SW480 (cell line): ENCODE measurements at regions not wholly inside any gene's neighbourhood (a gene's known extent, or its start where the extent isn't known, plus 50 kb on each side); places are given as distances from the start of the nearest gene placed in this dataset.
"Not testable (repeated sequence)": the region's sequence is repeated elsewhere in the genome, so short reads cannot be mapped to it uniquely, and the experiment has no call there.

Source experiments
- DNase-seq: peaks from one replicate; pipeline ENCODE4 v3.0.0-alpha.2; 2016; ENCODE audit warnings: low spot score

DNA sequence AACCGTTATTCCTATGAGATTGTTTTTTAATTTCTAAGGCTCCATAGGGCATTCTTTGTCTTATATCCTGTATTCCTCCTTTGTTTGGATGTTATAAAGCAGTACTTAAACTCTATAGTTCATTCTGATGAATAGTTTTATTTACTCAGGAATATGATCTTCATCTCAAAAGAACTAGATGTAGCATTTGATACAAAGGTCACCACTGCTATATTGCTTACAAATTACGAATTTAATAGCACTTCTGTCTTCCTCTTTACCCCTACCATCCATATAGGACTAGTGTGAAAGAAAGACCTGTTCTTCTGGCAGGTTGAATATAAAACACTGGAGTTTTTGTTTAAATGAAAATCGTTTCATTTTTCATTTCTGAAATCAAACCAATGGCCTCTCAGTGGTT is 468.1 kb upstream of the CXADR start:
- no peak for DNase-seq

DNA sequence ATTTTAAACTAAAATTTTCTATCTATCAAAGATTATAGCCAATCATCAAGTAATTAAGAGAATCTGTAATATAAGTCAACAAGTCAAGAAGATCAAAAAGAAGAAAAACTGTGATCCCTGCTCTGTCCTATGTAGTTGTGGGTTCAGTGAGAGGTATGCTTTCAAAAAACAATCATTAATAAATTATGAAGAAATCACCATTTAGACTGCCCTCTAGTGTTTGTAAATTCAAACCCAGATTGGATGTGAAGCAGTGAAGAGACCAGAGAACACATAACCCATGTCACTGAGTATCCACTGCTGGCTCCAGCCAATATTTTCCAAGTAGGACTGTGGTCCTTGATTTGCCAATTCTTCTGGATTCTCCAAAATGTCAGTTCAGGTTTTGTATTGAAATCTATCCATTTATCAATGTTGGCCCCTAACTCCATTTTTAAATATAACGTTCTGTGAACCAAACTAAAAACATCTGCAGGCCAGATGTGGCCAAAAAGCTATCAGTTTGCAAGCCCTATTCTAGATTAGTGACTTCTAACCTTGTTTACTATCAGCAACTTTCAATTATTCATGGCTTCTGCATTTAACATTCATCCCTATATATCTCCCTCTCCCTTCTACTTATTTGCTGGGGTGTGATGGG is 467.5 kb upstream of the CXADR start:
- peak; percentile 49 for DNase-seq

DNA sequence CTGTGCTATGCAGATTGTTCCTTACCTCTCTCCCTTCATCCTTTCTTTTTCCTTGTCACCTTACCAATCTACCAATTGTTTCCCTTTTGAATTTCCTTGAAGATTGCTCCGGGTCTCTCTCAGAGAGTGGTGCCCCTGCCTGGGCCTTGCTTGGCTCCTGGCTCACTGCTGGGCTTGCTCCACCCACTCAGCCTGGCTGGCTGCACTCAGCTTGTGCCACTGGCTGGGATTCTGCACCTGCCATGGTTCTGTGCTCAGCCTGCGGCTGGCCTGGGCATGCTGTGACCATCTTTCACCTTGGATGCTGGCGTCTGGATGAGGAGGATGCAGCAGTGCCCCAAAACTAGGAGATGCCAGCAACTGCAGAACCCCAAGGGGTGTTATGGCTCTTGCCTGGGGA is 463.9 kb upstream of the CXADR start:
- no peak for DNase-seq

DNA sequence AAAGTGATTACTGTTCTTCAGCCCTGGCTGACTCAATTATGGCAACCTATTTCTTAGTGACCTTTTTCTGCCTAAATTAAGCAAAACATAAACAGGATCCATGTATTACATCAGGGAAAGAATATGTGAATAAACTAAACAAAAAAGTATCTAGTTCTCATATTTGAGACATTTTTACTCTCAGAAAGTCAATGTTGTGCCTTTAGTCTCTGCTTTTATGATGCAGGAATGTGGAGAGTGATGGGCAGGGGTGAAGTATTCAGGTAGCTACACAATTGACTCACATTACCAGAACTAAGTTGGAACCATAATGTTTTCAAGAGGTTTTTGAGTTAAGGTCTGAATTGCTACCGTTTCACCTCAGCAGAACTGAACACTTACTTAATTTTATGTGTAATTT is 462.7 kb upstream of the CXADR start:
- no peak for DNase-seq

DNA sequence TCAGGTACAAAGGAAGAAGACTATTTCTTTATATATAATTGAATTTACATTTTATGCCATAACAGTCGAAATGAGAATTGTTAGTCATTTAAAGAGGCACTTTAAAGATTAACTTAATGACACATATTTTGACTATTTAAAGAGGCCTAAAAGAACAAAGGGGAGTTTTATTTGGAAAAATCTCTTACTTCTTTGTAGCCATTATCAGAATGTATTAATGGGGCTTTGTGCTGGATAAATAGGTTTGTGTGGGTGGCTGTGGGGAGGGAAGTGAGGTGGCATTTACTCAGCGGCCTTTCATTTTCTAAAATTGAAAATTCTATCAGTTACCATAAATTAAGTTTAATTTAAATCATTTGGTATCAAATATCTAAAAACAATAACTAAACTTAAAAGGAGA is 462.2 kb upstream of the CXADR start:
- DNase-seq: no peak

DNA sequence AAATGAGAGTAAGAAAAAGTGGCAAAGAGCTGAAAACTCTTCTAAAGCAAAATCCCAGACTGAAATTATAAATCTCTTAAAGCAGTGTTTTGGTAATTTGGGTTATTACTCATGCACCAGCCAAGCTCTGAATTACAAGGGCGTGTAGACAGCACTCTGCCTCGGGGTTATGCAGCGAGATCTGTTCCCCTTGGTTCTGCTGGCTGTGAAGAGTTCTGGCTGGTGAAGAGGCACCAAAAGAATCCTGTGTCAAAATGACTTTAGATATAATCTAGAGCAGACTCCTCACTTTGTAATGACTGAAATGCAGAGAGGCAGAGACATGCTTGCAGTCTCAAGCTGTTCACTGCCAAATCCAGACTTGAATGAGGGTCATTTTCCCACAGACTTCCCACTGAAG is 461.8 kb upstream of the CXADR start:
- no peak for DNase-seq

DNA sequence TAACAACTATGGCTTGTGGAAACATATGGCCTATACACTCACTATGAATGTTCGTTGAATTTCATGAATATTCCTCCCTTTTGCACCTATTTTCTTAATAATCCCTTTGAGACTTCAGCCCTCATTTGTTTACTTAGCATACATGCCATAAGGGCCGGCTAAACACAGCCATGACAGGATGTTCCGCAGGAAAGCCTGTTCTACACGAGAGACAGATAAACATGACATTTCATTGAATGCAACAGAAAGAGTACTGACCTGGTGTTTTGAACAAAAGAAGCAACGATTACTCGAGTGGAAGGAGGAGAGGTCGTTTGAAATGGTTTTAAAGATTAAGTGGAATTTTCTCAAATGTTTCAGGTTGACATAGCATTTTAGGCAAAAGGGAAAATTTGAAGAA is 459.5 kb upstream of the CXADR start:
- no peak for DNase-seq

DNA sequence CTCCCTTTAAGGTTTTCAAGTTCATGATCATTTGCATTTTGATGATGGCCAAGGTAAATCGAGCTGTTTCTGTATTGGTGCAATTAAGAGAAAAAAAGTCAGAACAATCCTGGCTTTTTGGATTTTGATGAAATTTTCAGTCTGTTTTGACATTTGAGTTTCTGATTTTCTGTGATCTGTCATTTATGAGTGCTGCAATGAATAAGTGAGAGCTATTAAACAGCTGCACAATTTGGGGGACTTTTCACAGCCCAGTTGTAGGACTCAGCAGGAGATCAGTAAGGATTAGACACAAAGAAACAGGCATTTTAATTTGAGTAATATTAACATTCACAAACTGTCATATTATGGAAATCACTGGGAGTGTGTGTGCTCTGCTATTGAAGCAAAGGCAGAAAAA is 452.9 kb upstream of the CXADR start:
- no peak for DNase-seq

DNA sequence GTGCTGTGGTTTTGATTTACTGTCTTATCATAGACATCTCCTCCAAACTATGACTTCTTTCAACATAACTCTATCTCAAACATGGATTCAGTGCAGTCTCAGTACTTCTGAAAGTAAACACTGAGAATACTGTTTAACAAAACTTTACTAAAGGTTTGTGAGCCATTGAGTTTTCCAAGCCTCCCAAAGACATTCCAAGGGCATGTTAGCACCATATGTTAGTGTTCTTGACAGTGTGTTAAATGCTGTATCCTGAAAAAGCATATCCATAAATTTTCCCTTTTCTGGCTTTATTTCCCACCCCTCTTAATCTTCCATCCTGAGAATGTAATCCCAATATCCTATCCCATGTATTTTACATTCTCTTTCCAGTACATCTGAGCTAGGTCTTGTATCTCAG is 446.8 kb upstream of the CXADR start:
- no peak for DNase-seq

DNA sequence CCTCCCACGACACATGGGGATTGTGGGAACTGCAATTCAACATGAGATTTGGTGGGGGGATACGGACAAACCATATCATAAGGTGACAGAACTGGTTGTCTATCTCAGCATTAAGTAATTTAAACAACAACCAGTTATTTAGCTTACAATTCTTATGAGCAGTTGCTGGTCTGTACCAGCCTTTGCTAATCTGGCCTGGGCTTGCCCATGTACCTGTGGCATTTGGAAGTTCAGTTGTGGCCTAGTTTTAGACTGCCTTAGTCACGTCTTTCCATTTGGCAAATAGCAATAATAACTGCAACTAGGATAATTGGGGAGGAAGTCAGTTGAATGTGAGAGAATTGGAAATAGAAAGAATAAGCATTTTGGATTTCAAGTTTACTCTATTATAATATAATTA is 441.8 kb upstream of the CXADR start:
- no peak for DNase-seq

DNA sequence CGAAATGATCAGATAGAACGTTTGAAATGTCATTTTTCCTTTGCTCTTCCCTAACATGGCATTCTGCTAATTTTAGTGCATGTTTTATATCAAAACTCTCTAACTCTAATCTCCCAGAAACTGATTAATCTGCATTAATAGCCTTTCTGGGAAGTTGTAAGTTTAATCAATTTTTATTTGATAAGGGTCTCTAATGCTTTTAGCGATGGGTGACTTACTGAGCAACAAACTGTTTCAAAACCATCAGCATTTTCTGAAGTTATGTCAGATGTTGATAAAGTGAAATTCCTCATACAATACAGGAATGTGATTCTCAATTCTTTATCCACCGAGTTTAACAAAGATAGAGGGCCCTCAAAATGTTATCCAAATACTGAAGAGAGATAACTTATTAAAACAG is 431.6 kb upstream of the CXADR start:
- no peak for DNase-seq

DNA sequence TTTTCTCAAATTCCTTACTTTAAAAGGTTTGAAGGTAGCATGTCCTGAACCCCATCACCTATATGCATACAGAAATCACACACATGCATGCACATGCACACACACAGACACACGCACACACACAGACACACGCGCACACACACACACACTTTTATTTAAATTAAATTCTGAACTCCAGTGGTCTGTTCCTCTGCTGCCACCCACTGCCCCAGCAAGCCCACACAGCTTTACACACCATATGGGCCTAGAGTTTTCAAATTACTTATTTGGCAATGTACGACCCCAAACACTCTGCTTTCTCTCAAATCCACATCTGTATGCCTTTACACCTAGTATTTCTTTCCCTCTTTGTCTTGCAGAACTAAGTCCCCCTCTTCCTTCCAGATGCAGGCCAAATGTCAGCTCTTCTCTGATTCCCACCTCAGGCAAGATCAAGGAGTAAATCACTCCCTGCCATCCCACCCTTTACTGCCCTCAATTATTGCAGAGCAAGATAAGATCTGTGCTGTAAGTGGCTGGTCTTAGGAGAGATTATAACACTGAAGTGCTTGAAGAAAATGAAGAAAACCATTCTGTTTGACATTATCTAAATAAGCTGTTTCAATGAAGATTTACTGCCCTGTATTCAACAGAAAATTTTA is 429.9 kb upstream of the CXADR start:
- no peak for DNase-seq

DNA sequence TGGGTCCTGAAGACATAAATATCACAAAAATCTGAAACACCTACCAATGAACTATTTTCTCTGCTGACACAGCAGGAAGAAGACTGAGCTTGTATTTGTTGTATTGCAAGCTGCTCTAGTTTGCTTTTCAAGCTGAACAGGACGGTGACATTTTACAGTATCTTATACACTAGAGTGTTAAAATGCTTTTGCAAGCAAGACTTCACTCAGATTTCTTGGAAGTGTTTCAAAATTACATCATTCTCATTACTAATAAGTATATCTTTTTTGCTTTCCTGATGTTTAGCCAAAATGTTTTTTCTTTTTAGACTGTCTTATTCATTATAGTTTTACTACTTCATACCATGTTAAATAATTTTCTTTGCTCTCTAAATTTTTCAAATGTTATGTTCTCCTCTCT is 427.1 kb upstream of the CXADR start:
- DNase-seq: no peak

DNA sequence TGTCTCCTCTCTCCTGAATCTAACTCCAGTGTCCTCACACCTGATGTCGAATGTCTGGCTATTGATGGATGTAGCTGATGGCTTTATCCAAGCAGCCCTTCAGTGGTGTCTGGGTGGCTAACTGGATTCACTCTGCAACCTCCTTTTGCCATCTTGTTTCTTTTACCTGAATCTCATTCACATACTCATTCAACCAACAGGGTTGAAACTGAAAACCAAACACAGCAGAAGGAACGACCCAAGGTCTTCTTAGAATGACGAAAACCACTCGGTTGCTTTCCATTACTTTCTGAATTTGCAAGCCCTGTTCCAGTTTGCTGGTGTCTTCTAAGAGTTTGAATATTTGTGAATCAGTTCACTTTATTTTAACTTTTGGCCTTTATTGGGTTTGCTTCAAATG is 424.3 kb upstream of the CXADR start:
- DNase-seq: no peak

DNA sequence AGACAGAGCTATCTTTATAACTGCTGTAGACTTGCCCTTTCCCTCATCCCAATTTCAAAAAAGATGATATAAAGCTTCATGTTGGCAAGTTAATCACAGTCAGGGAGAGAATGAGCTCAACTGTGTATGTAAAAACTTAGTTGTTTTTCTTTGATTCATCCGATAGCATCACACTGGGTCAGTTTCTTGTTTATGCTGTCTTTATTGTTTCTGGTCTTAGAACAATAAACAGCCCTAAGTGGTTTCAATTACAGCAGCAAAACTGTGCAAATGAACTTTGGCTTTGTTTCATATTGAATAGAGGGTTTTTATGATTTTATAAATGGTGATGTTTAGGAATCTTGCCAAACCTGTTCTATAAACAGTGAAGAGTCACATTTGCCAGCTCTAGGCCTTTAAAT is 423.8 kb upstream of the CXADR start:
- DNase-seq: no peak

DNA sequence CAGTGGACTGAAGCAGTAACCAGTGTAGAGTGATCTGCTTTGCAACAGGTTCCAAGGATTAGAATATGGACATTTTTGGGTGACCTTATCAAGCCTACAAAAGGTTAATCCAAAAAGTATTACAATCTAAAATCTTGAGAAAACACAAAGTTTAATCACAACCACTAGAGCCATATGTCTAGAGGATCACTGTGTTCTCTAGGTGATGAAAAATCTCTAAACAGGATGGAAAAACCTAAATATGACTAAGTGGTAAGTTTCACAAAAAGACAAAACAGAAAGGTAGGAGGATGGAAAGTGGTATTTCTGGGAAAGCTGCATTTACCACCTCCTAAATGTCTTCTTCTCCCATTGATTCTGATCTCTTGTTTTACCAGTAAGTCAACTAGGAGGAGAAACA is 411.1 kb upstream of the CXADR start:
- DNase-seq: no peak

DNA sequence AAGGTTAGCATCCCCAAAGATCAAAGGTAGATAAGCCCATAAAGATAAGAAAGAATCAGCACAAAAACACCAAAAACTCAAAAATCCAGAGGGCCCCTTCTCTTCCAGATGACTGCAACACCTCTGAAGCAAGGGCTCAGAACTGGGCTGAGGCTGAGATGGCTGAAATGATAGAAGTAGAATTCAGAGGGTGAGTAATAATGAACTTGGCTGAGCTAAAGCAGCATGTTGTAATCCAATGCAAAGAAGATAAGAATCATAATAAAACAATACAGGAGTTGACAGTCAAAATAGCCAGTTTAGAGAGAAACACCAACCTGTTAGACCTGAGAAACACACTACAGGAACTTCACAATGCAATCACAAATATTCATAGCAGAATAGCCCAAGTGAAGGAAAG is 406.9 kb upstream of the CXADR start:
- no peak for DNase-seq

DNA sequence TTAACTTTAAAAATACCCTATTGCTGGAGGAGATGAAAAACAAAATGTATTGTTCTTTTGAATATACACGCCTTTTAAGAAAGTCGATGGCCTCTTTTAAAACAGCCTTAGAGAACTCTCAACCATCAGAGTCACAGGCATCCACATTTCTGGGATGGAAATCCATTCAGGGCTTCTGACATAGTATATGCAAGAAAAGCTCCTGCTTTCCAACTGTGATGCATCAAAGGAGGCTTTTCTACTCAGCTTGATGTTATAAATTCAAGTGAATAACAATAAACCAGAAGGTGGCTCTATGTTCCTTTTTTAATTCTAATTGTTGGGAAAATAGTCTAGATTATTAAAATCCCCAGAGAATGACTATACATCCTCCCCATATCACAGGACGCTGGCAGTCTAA is 398.8 kb upstream of the CXADR start:
- no peak for DNase-seq

DNA sequence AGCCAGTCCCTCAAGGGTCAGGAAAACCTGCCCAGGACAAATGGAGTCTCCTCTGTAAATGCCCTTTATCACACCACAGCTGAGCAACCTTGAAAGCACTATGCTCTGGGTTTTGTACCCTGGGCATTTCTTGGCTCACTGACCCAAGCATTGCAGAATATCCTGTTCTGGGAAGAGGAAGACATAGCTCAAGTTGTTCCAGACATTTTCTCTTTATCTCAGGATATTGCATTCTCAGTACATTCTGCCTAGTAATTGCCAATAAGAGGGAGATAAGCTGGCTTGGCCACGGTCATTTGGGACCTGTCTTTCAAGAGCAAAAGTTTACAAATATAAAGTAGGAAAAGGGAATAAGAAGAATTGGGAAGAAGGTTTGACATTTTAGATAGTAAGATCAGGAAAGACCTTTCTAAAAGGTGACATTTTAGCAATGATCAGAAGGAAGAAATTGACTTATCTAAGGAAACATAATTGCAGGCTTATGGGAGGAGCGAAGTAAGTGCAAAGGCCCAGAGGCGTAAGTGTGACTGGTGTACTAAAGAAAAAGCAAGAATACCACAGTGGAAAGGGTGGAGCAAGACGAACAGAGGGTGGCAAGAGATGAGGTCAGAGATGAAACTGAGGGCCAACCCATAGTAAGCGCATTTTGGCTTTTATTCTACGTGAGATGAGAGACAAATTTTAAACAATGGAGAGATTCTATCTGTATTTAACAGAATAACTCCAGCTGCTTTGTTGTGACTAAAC is 394.0 kb upstream of the CXADR start:
- DNase-seq: no peak

DNA sequence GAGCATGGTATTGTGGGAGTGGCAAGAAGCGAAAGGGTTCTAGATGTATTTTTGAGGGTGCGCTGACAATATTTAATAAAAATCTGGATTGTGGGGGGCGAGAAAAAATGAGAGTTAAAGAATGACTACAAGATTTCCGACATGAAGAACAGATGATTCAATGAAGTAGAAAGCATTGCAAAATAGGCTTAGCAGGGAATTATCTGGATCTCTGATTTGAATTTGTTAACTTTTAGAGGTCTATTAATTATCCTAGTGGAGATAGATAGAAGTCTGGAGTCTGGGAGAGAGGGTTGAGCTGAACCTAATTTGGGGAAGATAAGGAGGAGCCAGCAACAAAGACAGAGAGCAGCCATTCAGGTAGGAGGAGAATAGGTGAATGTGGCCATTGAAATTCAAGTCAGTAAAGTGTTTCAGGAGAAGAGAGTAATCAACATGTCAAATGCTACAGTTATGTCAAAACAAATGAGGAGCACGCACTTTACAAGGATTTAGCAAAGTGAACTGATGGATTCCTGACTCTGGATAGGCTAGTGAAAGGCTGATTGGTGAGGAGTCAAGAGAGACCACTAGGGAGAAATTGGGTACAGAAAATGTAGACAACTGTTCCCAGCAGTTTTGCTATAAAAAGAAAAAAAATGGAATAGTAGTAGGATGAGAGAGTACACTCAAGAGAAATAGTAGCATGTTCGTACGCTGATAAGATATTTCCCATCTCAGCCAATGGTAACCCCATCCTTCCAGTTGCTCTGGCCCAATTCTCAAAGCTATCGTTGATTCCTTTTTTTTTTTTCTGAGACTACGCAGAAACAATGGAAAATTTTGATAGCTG is 393.2 kb upstream of the CXADR start:
- DNase-seq: no peak

DNA sequence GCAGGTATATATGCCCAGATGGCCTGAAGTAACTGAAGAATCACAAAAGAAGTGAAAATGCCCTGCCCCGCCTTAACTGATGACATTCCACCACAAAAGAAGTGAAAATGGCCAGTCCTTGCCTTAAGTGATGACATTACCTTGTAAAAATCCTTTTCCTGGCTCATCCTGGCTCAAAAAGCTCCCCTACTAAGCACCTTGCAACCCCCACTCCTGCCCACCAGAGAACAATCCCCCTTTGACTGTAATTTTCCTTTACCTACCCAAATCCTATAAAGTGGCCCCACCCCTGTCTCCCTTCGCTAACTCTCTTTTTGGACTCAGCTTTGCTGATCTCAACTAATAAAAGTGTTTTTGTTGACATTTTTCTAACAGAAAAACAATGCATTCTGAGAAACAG is 385.4 kb upstream of the CXADR start:
- DNase-seq: not testable (repeated sequence)

DNA sequence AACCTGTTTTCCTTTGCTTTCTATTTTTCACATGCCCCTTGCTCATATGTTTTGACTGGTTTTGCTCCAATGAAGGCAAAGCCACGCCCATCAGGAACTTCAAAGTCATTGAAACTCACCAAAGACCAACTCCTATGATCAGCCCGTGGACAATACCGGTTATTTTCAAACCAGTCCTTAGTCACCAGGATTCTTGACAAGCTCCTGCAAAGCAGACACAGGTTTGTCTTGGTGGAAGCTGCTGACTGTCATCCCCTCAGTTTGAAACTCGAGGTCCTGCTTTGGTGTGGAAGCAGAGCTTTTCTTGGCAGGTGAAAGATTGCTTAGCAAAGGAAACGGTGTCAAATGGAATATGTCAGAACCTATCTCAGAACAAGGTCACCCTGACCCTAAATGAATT is 384.7 kb upstream of the CXADR start:
- no peak for DNase-seq

DNA sequence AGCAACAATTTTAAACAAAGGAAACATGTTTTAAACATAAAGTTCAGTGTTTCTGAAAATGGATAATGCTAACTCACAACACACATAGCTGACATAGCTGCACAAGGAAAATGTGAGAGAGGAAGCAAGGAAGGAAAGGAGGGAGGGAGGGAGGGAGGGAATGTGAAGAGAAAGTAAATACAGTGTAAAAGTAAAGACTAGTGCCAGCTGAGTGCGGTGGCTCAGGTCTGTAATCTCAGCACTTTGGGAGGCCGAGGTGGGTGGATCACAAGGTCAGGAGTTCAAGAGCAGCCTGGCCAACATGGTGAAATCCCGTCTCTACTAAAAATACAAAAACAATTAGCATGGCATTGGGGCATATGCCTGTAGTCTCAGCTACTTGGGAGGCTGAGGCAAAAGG is 373.7 kb upstream of the CXADR start:
- not testable (repeated sequence) for DNase-seq
